GM23338 (cell line): ENCODE measurements at regions not wholly inside any gene's neighbourhood (a gene's known extent, or its start where the extent isn't known, plus 50 kb on each side); places are given as distances from the start of the nearest gene placed in this dataset.

Experiments
- CREB1 ChIP-seq: fragments of 250-450 bp; sonication (Bioruptor Pico); IDR thresholded peaks from 2 replicates; pipeline ENCODE4 v1.5.0; 2020; ENCODE audit warnings: low read depth, mild to moderate bottlenecking, moderate library complexity
- EZH2 ChIP-seq: fragments of 200-600 bp; sonication (generic); IDR thresholded peaks from one replicate; pipeline ENCODE4 v1.8.0; 2017; ENCODE audit warnings: antibody characterized with exemption, mild to moderate bottlenecking, low read depth; ENCODE audit not compliant: unreplicated experiment
- EZH2phosphoT487 ChIP-seq: fragments of 200-600 bp; sonication (generic); IDR thresholded peaks from one replicate; pipeline ENCODE4 v1.8.1; 2018; ENCODE audit warnings: antibody characterized with exemption; ENCODE audit not compliant: unreplicated experiment
- JUNB ChIP-seq: IDR thresholded peaks from one replicate; pipeline ENCODE4 v1.6.1; 2016; ENCODE audit warnings: antibody characterized with exemption; ENCODE audit not compliant: unreplicated experiment
- POLR2AphosphoS5 ChIP-seq: IDR thresholded peaks from 2 replicates; pipeline ENCODE4 v1.6.1; 2016; ENCODE audit warnings: antibody characterized with exemption, low read depth
- ZNF114 ChIP-seq: fragments of 250-450 bp; sonication (Bioruptor Pico); IDR thresholded peaks from 2 replicates; pipeline ENCODE4 v1.5.0; 2020; ENCODE audit warnings: mild to moderate bottlenecking, moderate library complexity
- ZNF331 ChIP-seq: fragments of 250-450 bp; sonication (Bioruptor Pico); IDR thresholded peaks from 2 replicates; pipeline ENCODE4 v1.5.0; 2020; ENCODE audit warnings: low read depth, mild to moderate bottlenecking, moderate library complexity
- TF ChIP-seq, protein P1 (sequence below), 2 experiments: fragments of 200-600 bp in 1 of 2; sonication (generic) in 1 of 2; conservative IDR thresholded peaks; 2 replicates each; pipeline versions ENCODE4 v1.5.1 to v1.6.1; 2016 to 2017; ENCODE audit warnings: antibody characterized with exemption in 2 of 2, low read depth in 2 of 2, mild to moderate bottlenecking in 2 of 2, moderate library complexity in 1 of 2
- TF ChIP-seq, protein P2 (sequence below): IDR thresholded peaks from one replicate; pipeline ENCODE4 v1.6.1; 2018; ENCODE audit warnings: antibody characterized with exemption; ENCODE audit not compliant: unreplicated experiment
- TF ChIP-seq, protein P3 (sequence below): fragments of 250-450 bp; sonication (Bioruptor Pico); IDR thresholded peaks from 2 replicates; pipeline ENCODE4 v1.5.0; 2020; ENCODE audit warnings: mild to moderate bottlenecking, moderate library complexity

DNA sequence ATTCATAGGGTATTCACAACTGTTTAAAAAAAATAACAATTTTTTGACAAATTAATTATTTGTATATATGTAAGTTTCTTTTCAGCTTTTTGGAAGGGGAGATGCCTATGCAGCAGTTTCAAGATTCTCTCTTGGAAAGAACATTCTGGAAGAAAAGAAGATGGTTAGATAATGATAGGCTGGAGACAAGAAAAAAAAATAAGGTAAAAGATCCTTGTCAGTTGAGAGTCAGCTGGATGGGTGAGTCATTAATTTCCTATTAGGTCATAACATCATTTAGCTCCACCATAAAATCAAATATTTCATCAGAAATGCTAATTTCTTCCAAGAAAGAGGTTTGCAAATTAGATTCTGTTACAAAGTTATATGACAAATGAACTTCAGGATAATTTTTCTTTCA is 880.4 kb downstream of the EPHA7 start:
- TF ChIP-seq POLR2AphosphoS5 (no peak), EZH2 (no peak), EZH2phosphoT487 (no peak), CREB1 (CRISPR knock-in tag) (no peak), JUNB (no peak), ZNF331 (no peak), ZNF114 (CRISPR knock-in tag) (no peak)
- TF ChIP-seq, protein P1, sequence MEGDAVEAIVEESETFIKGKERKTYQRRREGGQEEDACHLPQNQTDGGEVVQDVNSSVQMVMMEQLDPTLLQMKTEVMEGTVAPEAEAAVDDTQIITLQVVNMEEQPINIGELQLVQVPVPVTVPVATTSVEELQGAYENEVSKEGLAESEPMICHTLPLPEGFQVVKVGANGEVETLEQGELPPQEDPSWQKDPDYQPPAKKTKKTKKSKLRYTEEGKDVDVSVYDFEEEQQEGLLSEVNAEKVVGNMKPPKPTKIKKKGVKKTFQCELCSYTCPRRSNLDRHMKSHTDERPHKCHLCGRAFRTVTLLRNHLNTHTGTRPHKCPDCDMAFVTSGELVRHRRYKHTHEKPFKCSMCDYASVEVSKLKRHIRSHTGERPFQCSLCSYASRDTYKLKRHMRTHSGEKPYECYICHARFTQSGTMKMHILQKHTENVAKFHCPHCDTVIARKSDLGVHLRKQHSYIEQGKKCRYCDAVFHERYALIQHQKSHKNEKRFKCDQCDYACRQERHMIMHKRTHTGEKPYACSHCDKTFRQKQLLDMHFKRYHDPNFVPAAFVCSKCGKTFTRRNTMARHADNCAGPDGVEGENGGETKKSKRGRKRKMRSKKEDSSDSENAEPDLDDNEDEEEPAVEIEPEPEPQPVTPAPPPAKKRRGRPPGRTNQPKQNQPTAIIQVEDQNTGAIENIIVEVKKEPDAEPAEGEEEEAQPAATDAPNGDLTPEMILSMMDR (conservative IDR thresholded peaks at IDR 0.05; ENCODE audit: low read depth in 2 of 2): no peak
- TF ChIP-seq, protein P2, sequence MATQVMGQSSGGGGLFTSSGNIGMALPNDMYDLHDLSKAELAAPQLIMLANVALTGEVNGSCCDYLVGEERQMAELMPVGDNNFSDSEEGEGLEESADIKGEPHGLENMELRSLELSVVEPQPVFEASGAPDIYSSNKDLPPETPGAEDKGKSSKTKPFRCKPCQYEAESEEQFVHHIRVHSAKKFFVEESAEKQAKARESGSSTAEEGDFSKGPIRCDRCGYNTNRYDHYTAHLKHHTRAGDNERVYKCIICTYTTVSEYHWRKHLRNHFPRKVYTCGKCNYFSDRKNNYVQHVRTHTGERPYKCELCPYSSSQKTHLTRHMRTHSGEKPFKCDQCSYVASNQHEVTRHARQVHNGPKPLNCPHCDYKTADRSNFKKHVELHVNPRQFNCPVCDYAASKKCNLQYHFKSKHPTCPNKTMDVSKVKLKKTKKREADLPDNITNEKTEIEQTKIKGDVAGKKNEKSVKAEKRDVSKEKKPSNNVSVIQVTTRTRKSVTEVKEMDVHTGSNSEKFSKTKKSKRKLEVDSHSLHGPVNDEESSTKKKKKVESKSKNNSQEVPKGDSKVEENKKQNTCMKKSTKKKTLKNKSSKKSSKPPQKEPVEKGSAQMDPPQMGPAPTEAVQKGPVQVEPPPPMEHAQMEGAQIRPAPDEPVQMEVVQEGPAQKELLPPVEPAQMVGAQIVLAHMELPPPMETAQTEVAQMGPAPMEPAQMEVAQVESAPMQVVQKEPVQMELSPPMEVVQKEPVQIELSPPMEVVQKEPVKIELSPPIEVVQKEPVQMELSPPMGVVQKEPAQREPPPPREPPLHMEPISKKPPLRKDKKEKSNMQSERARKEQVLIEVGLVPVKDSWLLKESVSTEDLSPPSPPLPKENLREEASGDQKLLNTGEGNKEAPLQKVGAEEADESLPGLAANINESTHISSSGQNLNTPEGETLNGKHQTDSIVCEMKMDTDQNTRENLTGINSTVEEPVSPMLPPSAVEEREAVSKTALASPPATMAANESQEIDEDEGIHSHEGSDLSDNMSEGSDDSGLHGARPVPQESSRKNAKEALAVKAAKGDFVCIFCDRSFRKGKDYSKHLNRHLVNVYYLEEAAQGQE: no peak
- TF ChIP-seq, protein P3, sequence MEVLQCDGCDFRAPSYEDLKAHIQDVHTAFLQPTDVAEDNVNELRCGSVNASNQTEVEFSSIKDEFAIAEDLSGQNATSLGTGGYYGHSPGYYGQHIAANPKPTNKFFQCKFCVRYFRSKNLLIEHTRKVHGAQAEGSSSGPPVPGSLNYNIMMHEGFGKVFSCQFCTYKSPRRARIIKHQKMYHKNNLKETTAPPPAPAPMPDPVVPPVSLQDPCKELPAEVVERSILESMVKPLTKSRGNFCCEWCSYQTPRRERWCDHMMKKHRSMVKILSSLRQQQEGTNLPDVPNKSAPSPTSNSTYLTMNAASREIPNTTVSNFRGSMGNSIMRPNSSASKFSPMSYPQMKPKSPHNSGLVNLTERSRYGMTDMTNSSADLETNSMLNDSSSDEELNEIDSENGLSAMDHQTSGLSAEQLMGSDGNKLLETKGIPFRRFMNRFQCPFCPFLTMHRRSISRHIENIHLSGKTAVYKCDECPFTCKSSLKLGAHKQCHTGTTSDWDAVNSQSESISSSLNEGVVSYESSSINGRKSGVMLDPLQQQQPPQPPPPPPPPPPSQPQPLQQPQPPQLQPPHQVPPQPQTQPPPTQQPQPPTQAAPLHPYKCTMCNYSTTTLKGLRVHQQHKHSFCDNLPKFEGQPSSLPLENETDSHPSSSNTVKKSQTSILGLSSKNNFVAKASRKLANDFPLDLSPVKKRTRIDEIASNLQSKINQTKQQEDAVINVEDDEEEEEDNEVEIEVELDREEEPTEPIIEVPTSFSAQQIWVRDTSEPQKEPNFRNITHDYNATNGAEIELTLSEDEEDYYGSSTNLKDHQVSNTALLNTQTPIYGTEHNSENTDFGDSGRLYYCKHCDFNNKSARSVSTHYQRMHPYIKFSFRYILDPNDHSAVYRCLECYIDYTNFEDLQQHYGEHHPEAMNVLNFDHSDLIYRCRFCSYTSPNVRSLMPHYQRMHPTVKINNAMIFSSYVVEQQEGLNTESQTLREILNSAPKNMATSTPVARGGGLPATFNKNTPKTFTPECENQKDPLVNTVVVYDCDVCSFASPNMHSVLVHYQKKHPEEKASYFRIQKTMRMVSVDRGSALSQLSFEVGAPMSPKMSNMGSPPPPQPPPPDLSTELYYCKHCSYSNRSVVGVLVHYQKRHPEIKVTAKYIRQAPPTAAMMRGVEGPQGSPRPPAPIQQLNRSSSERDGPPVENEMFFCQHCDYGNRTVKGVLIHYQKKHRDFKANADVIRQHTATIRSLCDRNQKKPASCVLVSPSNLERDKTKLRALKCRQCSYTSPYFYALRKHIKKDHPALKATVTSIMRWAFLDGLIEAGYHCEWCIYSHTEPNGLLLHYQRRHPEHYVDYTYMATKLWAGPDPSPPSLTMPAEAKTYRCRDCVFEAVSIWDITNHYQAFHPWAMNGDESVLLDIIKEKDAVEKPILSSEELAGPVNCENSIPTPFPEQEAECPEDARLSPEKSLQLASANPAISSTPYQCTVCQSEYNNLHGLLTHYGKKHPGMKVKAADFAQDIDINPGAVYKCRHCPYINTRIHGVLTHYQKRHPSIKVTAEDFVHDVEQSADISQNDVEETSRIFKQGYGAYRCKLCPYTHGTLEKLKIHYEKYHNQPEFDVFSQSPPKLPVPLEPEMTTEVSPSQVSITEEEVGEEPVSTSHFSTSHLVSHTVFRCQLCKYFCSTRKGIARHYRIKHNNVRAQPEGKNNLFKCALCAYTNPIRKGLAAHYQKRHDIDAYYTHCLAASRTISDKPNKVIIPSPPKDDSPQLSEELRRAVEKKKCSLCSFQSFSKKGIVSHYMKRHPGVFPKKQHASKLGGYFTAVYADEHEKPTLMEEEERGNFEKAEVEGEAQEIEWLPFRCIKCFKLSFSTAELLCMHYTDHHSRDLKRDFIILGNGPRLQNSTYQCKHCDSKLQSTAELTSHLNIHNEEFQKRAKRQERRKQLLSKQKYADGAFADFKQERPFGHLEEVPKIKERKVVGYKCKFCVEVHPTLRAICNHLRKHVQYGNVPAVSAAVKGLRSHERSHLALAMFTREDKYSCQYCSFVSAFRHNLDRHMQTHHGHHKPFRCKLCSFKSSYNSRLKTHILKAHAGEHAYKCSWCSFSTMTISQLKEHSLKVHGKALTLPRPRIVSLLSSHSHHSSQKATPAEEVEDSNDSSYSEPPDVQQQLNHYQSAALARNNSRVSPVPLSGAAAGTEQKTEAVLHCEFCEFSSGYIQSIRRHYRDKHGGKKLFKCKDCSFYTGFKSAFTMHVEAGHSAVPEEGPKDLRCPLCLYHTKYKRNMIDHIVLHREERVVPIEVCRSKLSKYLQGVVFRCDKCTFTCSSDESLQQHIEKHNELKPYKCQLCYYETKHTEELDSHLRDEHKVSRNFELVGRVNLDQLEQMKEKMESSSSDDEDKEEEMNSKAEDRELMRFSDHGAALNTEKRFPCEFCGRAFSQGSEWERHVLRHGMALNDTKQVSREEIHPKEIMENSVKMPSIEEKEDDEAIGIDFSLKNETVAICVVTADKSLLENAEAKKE (CRISPR knock-in tag): no peak
